Pancreas (tissue), 10 donors: ENCODE measurements at regions not wholly inside any gene's neighbourhood (a gene's known extent, or its start where the extent isn't known, plus 50 kb on each side); places are given as distances from the start of the nearest gene placed in this dataset.

Experiments used
- ATAC-seq, 4 donors: fragments of 200-7000 bp; cut with Tn5 transposase; one replicate each; pipeline versions ENCODE4 v1.8.0 to v1.9.1; 2020; ENCODE audit warnings: mild to moderate bottlenecking in 4 of 4, moderate library complexity in 4 of 4
- DNase-seq, 6 donors: peaks; one replicate each; pipeline ENCODE4 v3.0.0-alpha.2; 2020
- FAIRE-seq: peaks from 2 replicates; lab custom pipeline; 2012; peaks lifted over from hg19 to GRCh38; lab: Jason Lieb, UNC
- H3K27ac ChIP-seq, 4 donors: fragments of 200-600 bp; sonication (generic); 1 replicate in 3 of 4; 2 replicates in 1 of 4; pipeline versions ENCODE4 v1.5.0 to v1.8.0; 2020
- H3K27me3 ChIP-seq, 4 donors: fragments of 200-600 bp; one replicate each; pipeline ENCODE4 v1.8.0; 2021
- H3K36me3 ChIP-seq, 3 donors: fragments of 200-600 bp; sonication (generic) in 1 of 3; one replicate each; pipeline versions ENCODE4 v1.5.0 to v1.8.0; 2020 to 2021
- H3K4me1 ChIP-seq, 3 donors: fragments of 200-600 bp; one replicate each; pipeline ENCODE4 v1.8.0; 2021
- H3K4me3 ChIP-seq, 4 donors: fragments of 200-600 bp; sonication (generic) in 2 of 4; one replicate each; pipeline versions ENCODE4 v1.5.0 to v1.8.0; 2020 to 2021
- H3K9me3 ChIP-seq, 4 donors: fragments of 200-600 bp; one replicate each; pipeline ENCODE4 v1.8.0; 2021
- WGBS, 2 donors: extraction: QIAGEN DNeasy Blood & Tissue Kit; methylation state at CpG; one replicate each; pipeline ENCODE4 v1.1.7; 2013; 5-methylcytosine and 5-hydroxymethylcytosine counted together
- intact Hi-C, 3 donors: fragments of 100-400 bp; cut with DNase I; formaldehyde crosslinking; loops; one replicate each; pipeline versions ENCODE4 v1.11.1 to v1.14.2; 2022
- microRNA-seq, 2 donors: library from miRNA; unstranded; fragments of <30 nt; microRNA quantifications; one replicate each; pipeline versions ENCODE4 to v1.1.0, GENCODE V29; 2019 to 2020
- TF ChIP-seq, protein P1 (sequence below), 4 donors: fragments of 200-600 bp; sonication (generic) in 3 of 4; IDR thresholded peaks; one replicate each; pipeline versions ENCODE4 v1.5.0 to v1.8.0; 2021; ENCODE audit warnings: antibody characterized with exemption in 4 of 4
- donor health status: healthy with polysubstance abuse.
- donor health status: DM: no; HTN: no; CAD: no; lungs with moderate emphysema.
- donor health status: DM: no; HTN: no; CAD: no.
- donor health status: control.
- donor health status: control.
- donor health status: Bipolar disorder and iron deficiency.
- donor health status: DM: yes; HTN: yes; CAD: no.
- donor health status: DM: no; HTN: no; CAD: no.
- donor health status: DM: no; HTN: no; CAD: no.
- donor health status: DM: yes; HTN: yes; CAD: no.

DNA sequence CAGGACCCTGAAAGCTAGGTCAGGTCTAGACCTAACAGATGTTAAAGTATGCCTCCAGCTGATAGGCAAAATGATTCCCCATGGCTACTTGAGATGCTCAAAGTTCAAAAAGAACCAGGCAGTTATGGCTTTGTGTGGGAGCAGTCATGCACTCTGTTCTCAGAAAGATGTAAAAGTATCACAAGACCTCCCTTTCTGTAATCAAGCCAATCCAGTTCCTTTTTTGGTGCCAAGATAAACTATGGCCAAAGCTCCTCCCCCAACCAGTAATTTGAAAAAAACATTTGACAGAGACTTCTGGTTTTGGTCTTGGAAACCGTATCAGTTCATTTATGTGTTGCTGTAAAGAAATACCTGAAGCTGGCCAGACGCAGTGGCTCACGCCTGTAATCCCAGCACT lies 51.4 kb upstream of the XIST start:
- no peaks in the 10 kb centered on the region for H3K27me3 ChIP-seq
- no peak for FAIRE-seq
- intact Hi-C loops, result no loop called here
- WGBS, 2 donors, result 79 to 81% methylated on average over 3 of the region's 3 CpGs
- TF ChIP-seq, protein P1, sequence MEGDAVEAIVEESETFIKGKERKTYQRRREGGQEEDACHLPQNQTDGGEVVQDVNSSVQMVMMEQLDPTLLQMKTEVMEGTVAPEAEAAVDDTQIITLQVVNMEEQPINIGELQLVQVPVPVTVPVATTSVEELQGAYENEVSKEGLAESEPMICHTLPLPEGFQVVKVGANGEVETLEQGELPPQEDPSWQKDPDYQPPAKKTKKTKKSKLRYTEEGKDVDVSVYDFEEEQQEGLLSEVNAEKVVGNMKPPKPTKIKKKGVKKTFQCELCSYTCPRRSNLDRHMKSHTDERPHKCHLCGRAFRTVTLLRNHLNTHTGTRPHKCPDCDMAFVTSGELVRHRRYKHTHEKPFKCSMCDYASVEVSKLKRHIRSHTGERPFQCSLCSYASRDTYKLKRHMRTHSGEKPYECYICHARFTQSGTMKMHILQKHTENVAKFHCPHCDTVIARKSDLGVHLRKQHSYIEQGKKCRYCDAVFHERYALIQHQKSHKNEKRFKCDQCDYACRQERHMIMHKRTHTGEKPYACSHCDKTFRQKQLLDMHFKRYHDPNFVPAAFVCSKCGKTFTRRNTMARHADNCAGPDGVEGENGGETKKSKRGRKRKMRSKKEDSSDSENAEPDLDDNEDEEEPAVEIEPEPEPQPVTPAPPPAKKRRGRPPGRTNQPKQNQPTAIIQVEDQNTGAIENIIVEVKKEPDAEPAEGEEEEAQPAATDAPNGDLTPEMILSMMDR (IDR thresholded peaks at IDR 0.05), result no peak
- no peak for ATAC-seq
- no peaks in the 10 kb centered on the region for H3K9me3 ChIP-seq
- H3K36me3 ChIP-seq, result no peaks in the 10 kb centered on the region
- no peaks in the 10 kb centered on the region for H3K4me1 ChIP-seq
- H3K4me3 ChIP-seq, result no peak overlapping the region
- H3K27ac ChIP-seq, result no peak overlapping the region
- DNase-seq, result no peak

Small RNA genes lying in the stretch of these regions (microRNA-seq; reads per million reads assigned to microRNA genes)
- gene MIR374B, result 0 reads per million in 2 donors
- gene MIR374C, result 0 reads per million in 2 donors
- gene MIR421, result 51.0 to 138 reads per million in 2 donors
